ENCODE measurements at regions not wholly inside any gene's neighbourhood (a gene's known extent, or its start where the extent isn't known, plus 50 kb on each side); places are given as distances from the start of the nearest gene placed in this dataset.

DNA sequence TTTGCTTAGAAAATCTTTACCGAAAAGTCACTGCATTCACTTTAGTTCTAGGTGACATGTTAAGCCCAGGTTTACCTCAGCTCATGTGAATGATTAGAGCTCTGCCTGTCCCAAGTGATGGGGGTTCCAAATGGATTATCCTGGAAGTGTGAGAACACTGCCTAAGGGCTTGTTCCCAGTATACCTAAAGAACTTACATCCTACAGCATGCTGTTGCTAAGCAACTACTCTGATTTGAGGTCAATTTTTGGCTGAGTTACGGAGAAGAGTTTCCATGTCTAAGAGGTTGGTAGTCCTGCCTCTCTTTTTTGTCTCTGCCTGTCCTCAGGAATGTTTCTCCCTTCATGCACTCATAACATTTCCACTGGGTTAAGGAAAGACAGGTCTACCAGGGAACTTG lies 67.6 kb upstream of the UGT2B15 start:
- TF ChIP-seq, protein P1, sequence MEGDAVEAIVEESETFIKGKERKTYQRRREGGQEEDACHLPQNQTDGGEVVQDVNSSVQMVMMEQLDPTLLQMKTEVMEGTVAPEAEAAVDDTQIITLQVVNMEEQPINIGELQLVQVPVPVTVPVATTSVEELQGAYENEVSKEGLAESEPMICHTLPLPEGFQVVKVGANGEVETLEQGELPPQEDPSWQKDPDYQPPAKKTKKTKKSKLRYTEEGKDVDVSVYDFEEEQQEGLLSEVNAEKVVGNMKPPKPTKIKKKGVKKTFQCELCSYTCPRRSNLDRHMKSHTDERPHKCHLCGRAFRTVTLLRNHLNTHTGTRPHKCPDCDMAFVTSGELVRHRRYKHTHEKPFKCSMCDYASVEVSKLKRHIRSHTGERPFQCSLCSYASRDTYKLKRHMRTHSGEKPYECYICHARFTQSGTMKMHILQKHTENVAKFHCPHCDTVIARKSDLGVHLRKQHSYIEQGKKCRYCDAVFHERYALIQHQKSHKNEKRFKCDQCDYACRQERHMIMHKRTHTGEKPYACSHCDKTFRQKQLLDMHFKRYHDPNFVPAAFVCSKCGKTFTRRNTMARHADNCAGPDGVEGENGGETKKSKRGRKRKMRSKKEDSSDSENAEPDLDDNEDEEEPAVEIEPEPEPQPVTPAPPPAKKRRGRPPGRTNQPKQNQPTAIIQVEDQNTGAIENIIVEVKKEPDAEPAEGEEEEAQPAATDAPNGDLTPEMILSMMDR (IDR thresholded peaks at IDR 0.05; ENCODE audit: extremely low read depth in 1 of 2, insufficient read depth in 1 of 2, low read depth in 1 of 2, low read length in 2 of 2) = no peak
- TF ChIP-seq POLR2A (IDR thresholded peaks at IDR 0.05; ENCODE audit: low read depth, low read length) (no peak), POLR2AphosphoS5 (IDR thresholded peaks at IDR 0.05; ENCODE audit: insufficient read depth, low read depth, low read length) (no peak), MYC (IDR thresholded peaks at IDR 0.05; ENCODE audit: low read depth, low read length) (no peak), EZH2 (IDR thresholded peaks at IDR 0.05; ENCODE audit: borderline replicate concordance, low read depth, low read length, severe bottlenecking) (no peak), FOS (IDR thresholded peaks at IDR 0.05; ENCODE audit: borderline replicate concordance, insufficient read depth, low read length) (no peak)
- TF ChIP-seq, protein P2, sequence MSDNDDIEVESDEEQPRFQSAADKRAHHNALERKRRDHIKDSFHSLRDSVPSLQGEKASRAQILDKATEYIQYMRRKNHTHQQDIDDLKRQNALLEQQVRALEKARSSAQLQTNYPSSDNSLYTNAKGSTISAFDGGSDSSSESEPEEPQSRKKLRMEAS (IDR thresholded peaks at IDR 0.05; ENCODE audit: insufficient read depth, insufficient read length) = no peak

Data from endothelial cell of umbilical vein (primary cell).